ENCODE measurements at regions not wholly inside any gene's neighbourhood (a gene's known extent, or its start where the extent isn't known, plus 50 kb on each side); places are given as distances from the start of the nearest gene placed in this dataset.

DNA sequence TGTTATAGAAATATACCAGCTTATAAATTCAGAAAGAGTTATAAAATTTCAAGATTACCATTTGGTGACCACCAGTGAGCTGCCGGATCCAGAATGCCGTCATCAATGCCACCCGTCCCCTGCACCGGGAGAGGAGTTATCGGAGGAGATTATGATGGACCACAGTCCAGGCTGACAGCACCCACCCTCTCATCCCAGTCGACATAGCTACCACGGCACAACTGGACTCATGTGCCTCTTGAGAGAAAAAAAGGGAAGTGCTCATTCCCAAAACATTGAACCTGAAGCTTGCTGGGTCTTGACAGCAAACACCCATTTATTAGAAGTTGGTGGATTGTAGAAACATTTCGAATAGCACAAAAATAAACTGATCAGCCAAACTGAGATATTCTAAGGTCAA, 1331.5 kb downstream of the TBC1D22A start:
- TF ChIP-seq, protein P1, sequence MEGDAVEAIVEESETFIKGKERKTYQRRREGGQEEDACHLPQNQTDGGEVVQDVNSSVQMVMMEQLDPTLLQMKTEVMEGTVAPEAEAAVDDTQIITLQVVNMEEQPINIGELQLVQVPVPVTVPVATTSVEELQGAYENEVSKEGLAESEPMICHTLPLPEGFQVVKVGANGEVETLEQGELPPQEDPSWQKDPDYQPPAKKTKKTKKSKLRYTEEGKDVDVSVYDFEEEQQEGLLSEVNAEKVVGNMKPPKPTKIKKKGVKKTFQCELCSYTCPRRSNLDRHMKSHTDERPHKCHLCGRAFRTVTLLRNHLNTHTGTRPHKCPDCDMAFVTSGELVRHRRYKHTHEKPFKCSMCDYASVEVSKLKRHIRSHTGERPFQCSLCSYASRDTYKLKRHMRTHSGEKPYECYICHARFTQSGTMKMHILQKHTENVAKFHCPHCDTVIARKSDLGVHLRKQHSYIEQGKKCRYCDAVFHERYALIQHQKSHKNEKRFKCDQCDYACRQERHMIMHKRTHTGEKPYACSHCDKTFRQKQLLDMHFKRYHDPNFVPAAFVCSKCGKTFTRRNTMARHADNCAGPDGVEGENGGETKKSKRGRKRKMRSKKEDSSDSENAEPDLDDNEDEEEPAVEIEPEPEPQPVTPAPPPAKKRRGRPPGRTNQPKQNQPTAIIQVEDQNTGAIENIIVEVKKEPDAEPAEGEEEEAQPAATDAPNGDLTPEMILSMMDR (IDR thresholded peaks at IDR 0.05; ENCODE audit: control insufficient read depth, insufficient read depth, low read depth, low read length, missing control alignments): no peak
- no peak overlapping the region for H3K4me3 ChIP-seq (ENCODE audit: control insufficient read depth, low read depth, low read length)
- DNase-seq (ENCODE audit: low read depth): no peak

- no peak overlapping the region for H3K4me3 ChIP-seq (ENCODE audit: control insufficient read depth, low read depth, low read length)
- no peak for DNase-seq (ENCODE audit: low read depth)
- TF ChIP-seq, protein P1 (IDR thresholded peaks at IDR 0.05; ENCODE audit: control insufficient read depth, insufficient read depth, low read depth, low read length, missing control alignments): no peak
Measured at GRCh38 chr22:48092866-48093265, 1330.4 kb downstream of the TBC1D22A start.

GRCh38 chr22:48091656-48092223, 1329.3 kb downstream of the TBC1D22A start:
- DNase-seq (ENCODE audit: low read depth): no peak
- H3K4me3 ChIP-seq (ENCODE audit: control insufficient read depth, low read depth, low read length): no peak overlapping the region
- TF ChIP-seq, protein P1 (IDR thresholded peaks at IDR 0.05; ENCODE audit: control insufficient read depth, insufficient read depth, low read depth, low read length, missing control alignments): no peak

DNA sequence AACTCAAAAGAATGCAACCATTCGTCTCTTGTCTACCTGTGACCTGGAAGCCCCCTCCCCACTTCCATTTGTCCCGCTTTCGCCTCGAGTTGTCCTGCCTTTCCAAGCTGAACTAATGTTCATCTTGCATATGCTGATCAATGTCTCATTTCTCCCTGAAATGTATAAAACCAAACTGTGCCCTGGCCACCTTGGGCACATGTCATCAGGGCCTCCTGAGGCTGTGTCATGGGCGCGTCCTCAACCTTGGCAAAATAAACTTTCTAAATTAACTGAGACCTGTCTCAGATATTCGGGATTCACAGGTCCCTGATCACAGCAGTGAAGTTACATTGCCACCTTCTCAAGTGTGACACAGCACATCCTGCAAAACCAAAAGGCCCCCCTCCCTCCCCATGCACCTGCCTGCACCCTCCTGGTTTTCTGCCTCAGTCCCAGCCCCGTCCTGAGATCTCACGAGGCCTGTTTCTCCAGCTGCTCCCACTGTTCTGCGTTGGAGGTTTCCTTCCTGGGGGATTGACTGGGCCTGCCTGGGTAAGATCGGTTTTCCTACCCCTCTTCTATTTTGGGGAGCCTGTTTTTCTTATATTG, 1328.7 kb downstream of the TBC1D22A start:
- no peak overlapping the region for H3K4me3 ChIP-seq (ENCODE audit: control insufficient read depth, low read depth, low read length)
- TF ChIP-seq, protein P1 (IDR thresholded peaks at IDR 0.05; ENCODE audit: control insufficient read depth, insufficient read depth, low read depth, low read length, missing control alignments): no peak
- DNase-seq (ENCODE audit: low read depth): no peak

GRCh38 chr22:48090332-48090672, 1327.9 kb downstream of the TBC1D22A start:
- TF ChIP-seq, protein P1 (IDR thresholded peaks at IDR 0.05; ENCODE audit: control insufficient read depth, insufficient read depth, low read depth, low read length, missing control alignments): no peak
- H3K4me3 ChIP-seq (ENCODE audit: control insufficient read depth, low read depth, low read length): no peak overlapping the region
- no peak for DNase-seq (ENCODE audit: low read depth)

DNA sequence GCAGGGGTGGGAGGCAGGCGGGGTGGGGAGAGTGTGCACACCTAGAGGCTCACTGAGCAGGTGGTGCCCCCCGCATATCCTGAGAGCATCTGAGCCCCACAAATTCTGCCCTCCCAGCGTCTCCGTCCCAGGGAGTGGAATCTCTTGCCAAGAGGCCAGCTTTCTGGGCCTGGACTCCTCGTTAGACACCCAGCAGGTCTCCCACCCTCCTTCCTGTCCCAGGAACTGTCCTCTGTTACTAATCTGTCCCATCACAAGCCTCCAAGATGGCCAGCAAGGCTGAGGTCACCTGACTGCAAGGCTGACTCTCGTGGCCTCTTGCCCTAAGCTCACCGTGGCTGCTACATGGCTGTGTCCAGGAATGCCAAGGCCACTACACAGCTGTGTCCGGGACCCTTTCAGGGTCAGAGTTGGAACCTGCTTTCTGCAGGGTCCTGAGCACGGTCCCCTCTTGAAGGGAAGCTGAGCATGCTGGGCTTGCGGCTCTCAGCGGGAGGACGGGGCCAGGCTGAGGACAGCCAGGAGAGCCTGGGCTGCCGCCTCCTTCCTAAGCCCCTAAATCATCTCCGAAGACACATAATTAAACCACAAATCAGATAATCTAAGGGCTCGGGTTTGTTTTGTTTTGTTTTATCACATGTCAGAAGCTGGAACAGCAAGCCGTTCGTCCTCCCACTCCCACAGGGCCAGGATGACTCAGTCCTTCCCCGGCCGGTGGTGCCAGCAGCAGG, 1327.3 kb downstream of the TBC1D22A start:
- TF ChIP-seq, protein P1 (IDR thresholded peaks at IDR 0.05; ENCODE audit: control insufficient read depth, insufficient read depth, low read depth, low read length, missing control alignments): no peak
- DNase-seq (ENCODE audit: low read depth): no peak
- H3K4me3 ChIP-seq (ENCODE audit: control insufficient read depth, low read depth, low read length): no peak overlapping the region

Measured in AG09309 (cell line).